ENCODE measurements at regions not wholly inside any gene's neighbourhood (a gene's known extent, or its start where the extent isn't known, plus 50 kb on each side); places are given as distances from the start of the nearest gene placed in this dataset.

DNA sequence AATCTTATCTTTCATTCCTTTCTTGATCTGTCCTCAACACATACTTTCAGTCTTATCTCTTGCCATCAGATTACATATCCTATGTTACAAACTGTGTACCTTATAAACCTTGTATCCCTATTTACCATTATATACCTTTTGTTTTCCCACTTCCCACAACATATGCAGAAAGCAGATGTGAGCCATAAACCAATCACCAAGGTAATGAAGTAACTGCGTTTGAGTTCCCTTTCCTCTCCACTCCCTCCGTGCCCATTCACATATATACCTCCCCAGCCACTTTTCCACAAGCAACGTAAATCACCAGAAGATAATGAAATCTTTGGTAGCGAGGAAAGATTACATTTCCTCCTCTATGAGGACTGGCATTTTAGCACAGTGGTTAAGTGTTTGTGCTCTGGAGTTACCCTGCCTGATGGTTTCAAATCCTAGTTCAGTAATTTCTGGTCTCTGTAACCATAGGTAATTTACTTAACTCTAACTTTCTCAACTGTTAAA is 55.5 kb upstream of the PHF14 start:
- Histone ChIP-seq H3K27me3 (ENCODE audit: control insufficient read depth in 2 of 2, insufficient read depth in 2 of 2, low read length in 2 of 2) (no peaks in the 10 kb centered on the region), H3K4me1 (ENCODE audit: control insufficient read depth in 2 of 2, insufficient read depth in 2 of 2, low read length in 2 of 2) (no peaks in the 10 kb centered on the region), H3K4me3 (ENCODE audit: low read length) (no peak overlapping the region), H3K36me3 (ENCODE audit: control insufficient read depth in 2 of 3, insufficient read depth in 3 of 3, low read length in 3 of 3) (no peaks in the 10 kb centered on the region), H3K9me3 (ENCODE audit: control insufficient read depth in 2 of 3, low read length in 3 of 3) (no peaks in the 10 kb centered on the region), H3K27ac (ENCODE audit: low read depth, low read length) (no peak overlapping the region)
- peaks cover 0 to 4% (median 0%) of the 10 kb centered on the region in 7 donors for H3K4me1 Mint-ChIP-seq
- H3K9me3 Mint-ChIP-seq = peaks cover 0 to under 1% (median 0%) of the 10 kb centered on the region in 11 donors
- peaks cover 0 to 14% (median 0%) of the 10 kb centered on the region in 5 donors for H3K36me3 Mint-ChIP-seq
- intact Hi-C loops (cut with micrococcal nuclease) = no loop called here
- CTCF ChIA-PET = no interaction called here
- no peak overlapping the region for H3K27ac Mint-ChIP-seq
- H3K4me3 Mint-ChIP-seq = no peak overlapping the region
- ATAC-seq (no peak), DNase-seq (no peak)
- POLR2A ChIA-PET = no interaction called here
- peaks cover 0 to 14% (median 10%) of the 10 kb centered on the region in 5 donors for H3K27me3 Mint-ChIP-seq

- ChIA-PET CTCF (no interaction called here), POLR2A (no interaction called here)
- Histone ChIP-seq H3K27me3 (ENCODE audit: control insufficient read depth in 2 of 2, insufficient read depth in 2 of 2, low read length in 2 of 2) (no peaks in the 10 kb centered on the region), H3K9me3 (ENCODE audit: control insufficient read depth in 2 of 3, low read length in 3 of 3) (no peaks in the 10 kb centered on the region), H3K4me1 (ENCODE audit: control insufficient read depth in 2 of 2, insufficient read depth in 2 of 2, low read length in 2 of 2) (no peaks in the 10 kb centered on the region), H3K27ac (ENCODE audit: low read depth, low read length) (no peak overlapping the region), H3K36me3 (ENCODE audit: control insufficient read depth in 2 of 3, insufficient read depth in 3 of 3, low read length in 3 of 3) (no peaks in the 10 kb centered on the region), H3K4me3 (ENCODE audit: low read length) (no peak overlapping the region)
- Mint-ChIP-seq H3K9me3 (no peaks in the 10 kb centered on the region), H3K4me3 (no peak overlapping the region), H3K4me1 (peaks cover 0 to 4% (median 0%) of the 10 kb centered on the region in 7 donors), H3K27me3 (peaks cover 0 to 13% (median 0%) of the 10 kb centered on the region in 5 donors), H3K27ac (no peak overlapping the region), H3K36me3 (peaks cover 0 to 6% (median 0%) of the 10 kb centered on the region in 5 donors)
- intact Hi-C loops (cut with micrococcal nuclease) = no loop called here
- no peak for DNase-seq
- ATAC-seq = no peak
Measured at GRCh38 chr7:10919923-10920322, 53.7 kb upstream of the PHF14 start.

All from naive thymus-derived CD4-positive, alpha-beta T cell (primary cell).